ENCODE measurements at regions not wholly inside any gene's neighbourhood (a gene's known extent, or its start where the extent isn't known, plus 50 kb on each side); places are given as distances from the start of the nearest gene placed in this dataset.

GRCh38 chr11:92576315-92576714 is 351.7 kb downstream of the FAT3 start:
- H3K18ac ChIP-seq (ENCODE audit: insufficient read length, low read depth, low read length), result no peak overlapping the region
- no peak overlapping the region for H3K4me3 Mint-ChIP-seq
- H3K14ac ChIP-seq (ENCODE audit: insufficient read depth, low read length), result no peak overlapping the region
- no peak overlapping the region for H3T11ph ChIP-seq (ENCODE audit: low read length)
- H2BK20ac ChIP-seq (ENCODE audit: low read depth, low read length, poor library complexity, severe bottlenecking), result no peak overlapping the region
- H2BK120ac ChIP-seq (ENCODE audit: low read depth, low read length, poor library complexity, severe bottlenecking), result no peak overlapping the region
- H4K5ac ChIP-seq (ENCODE audit: insufficient read length, low read depth, low read length), result no peak overlapping the region
- no peaks in the 10 kb centered on the region for H3K4me1 ChIP-seq (ENCODE audit: insufficient read depth, low read length)
- H3K9me3 Mint-ChIP-seq, result no peaks in the 10 kb centered on the region
- H3K23me2 ChIP-seq (ENCODE audit: insufficient read length, low read depth, low read length, poor library complexity, severe bottlenecking), result no peaks in the 10 kb centered on the region
- H3K27me3 ChIP-seq (ENCODE audit: insufficient read depth, low read length), result no peaks in the 10 kb centered on the region
- H3K79me1 ChIP-seq (ENCODE audit: insufficient read depth, low read depth, low read length, poor library complexity, severe bottlenecking), result no peaks in the 10 kb centered on the region
- no CpG with 5 or more reads among the region's 3 CpGs for WGBS (ENCODE audit: extremely low coverage, insufficient read length, low lambda C conversion rate)
- no peak overlapping the region for H3K4ac ChIP-seq (ENCODE audit: low read depth, low read length)
- no peaks in the 10 kb centered on the region for H4K20me1 ChIP-seq (ENCODE audit: control insufficient read depth, insufficient read depth, insufficient read length)
- H2BK12ac ChIP-seq (ENCODE audit: insufficient read length, low read depth, low read length), result no peak overlapping the region
- H3K79me2 ChIP-seq (ENCODE audit: insufficient read depth, low read length), result no peaks in the 10 kb centered on the region
- no peak overlapping the region for H4K91ac ChIP-seq (ENCODE audit: insufficient read length, low read depth, low read length)
- peaks cover 0 to 2% of the 10 kb centered on the region in 2 experiments; a peak in 1 of 4 replicates for H3K4me1 Mint-ChIP-seq
- no peak overlapping the region for H4K8ac ChIP-seq (replicated peaks; ENCODE audit: insufficient read length, low read depth, low read length)
- H3K27me3 Mint-ChIP-seq (ENCODE audit: low read depth), result 0 out of 2 replicates have a peak, but pooled peaks cover 3% of the 10 kb centered on the region
- H2AFZ ChIP-seq (ENCODE audit: low read length), result no peak overlapping the region
- no peak overlapping the region for H2BK15ac ChIP-seq (ENCODE audit: low read depth, low read length)
- DNase-seq, result no peak
- H3K56ac ChIP-seq (ENCODE audit: insufficient read length, low read depth, low read length), result no peak overlapping the region
- H3K36me3 Mint-ChIP-seq (ENCODE audit: insufficient read depth in 1 of 3, low read depth in 3 of 3), result no peaks in the 10 kb centered on the region
- no peak overlapping the region for H3K23ac ChIP-seq (ENCODE audit: insufficient read length, low read depth, low read length)
- no peak overlapping the region; a peak in 1 of 7 replicates for H3K27ac Mint-ChIP-seq
- TF ChIP-seq CTCF (conservative IDR thresholded peaks at IDR 0.05), result no peak
- H2BK5ac ChIP-seq (ENCODE audit: insufficient read length, low read length), result no peak overlapping the region
- H3K27ac ChIP-seq (ENCODE audit: insufficient read length, low read depth, low read length), result no peak overlapping the region
- no peak overlapping the region for H3K9ac ChIP-seq (ENCODE audit: extremely low read depth, insufficient read length, low read length)
- no peaks in the 10 kb centered on the region for H3K9me3 ChIP-seq (ENCODE audit: control insufficient read depth, low read depth, low read length)
- no peak overlapping the region for H2AK5ac ChIP-seq (ENCODE audit: insufficient read length, low read length)
- H3K4me2 ChIP-seq (ENCODE audit: insufficient read depth, insufficient read length, low read length), result no peak overlapping the region
